Lung (tissue), 11 donors: ENCODE measurements at regions not wholly inside any gene's neighbourhood (a gene's known extent, or its start where the extent isn't known, plus 50 kb on each side); places are given as distances from the start of the nearest gene placed in this dataset.

Experiments
- ATAC-seq: fragments of 200-7000 bp; cut with Tn5 transposase; one replicate; pipeline ENCODE4 v1.9.1; 2020; ENCODE audit warnings: moderate number of reproducible peaks; ENCODE audit not compliant: insufficient read depth, low FRiP score
- DNase-seq, 3 donors: peaks; one replicate each; pipeline ENCODE4 v3.0.0-alpha.2; 2013 to 2017
- H3K27ac ChIP-seq, 2 donors: one replicate each; pipeline ENCODE4 v1.5.1; 2013; ENCODE audit warnings: mild to moderate bottlenecking in 2 of 2, moderate library complexity in 2 of 2, control low read depth in 1 of 2, inconsistent platforms in 1 of 2, low read depth in 1 of 2, low read length in 1 of 2
- H3K27me3 ChIP-seq, 3 donors: one replicate each; pipeline ENCODE4 v1.5.1; 2013; ENCODE audit warnings: low read length in 2 of 3; ENCODE audit not compliant: control insufficient read depth in 3 of 3, insufficient read depth in 3 of 3
- H3K36me3 ChIP-seq, 4 donors: one replicate each; pipeline ENCODE4 v1.5.1; 2013; ENCODE audit warnings: low read length in 4 of 4, mild to moderate bottlenecking in 1 of 4, moderate library complexity in 1 of 4; ENCODE audit not compliant: control insufficient read depth in 4 of 4, insufficient read depth in 4 of 4
- H3K4me1 ChIP-seq, 5 donors: one replicate each; pipeline ENCODE4 v1.5.1; 2013; ENCODE audit warnings: low read length in 5 of 5, mild to moderate bottlenecking in 2 of 5, moderate library complexity in 1 of 5; ENCODE audit not compliant: control insufficient read depth in 5 of 5, insufficient read depth in 5 of 5
- H3K4me3 ChIP-seq: one replicate; pipeline ENCODE4 v1.5.1; 2013; ENCODE audit warnings: mild to moderate bottlenecking, control low read depth, moderate library complexity
- H3K9ac ChIP-seq, 2 donors: one replicate each; pipeline ENCODE4 v1.5.1; 2013; ENCODE audit warnings: low read length in 2 of 2, control low read depth in 1 of 2; ENCODE audit not compliant: insufficient read depth in 1 of 2
- H3K9me3 ChIP-seq, 4 donors: one replicate each; pipeline ENCODE4 v1.5.1; 2013; ENCODE audit warnings: low read length in 3 of 4, mild to moderate bottlenecking in 1 of 4, moderate library complexity in 1 of 4; ENCODE audit not compliant: control insufficient read depth in 4 of 4, insufficient read depth in 3 of 4
- WGBS, 2 donors: extraction: QIAGEN DNeasy Blood & Tissue Kit; methylation state at CpG; one replicate each; pipeline ENCODE4 v1.1.7; 2013; 5-methylcytosine and 5-hydroxymethylcytosine counted together
- TF ChIP-seq, protein P1 (sequence below): IDR thresholded peaks from 2 replicates; pipeline ENCODE4 v1.5.1; 2012; ENCODE audit warnings: mild to moderate bottlenecking; ENCODE audit errors: control extremely low read depth, extremely low read depth
- donor health status: control.
- donor health status: control.
- donor health status: Bipolar disorder and iron deficiency.
- donor health status: healthy.
- donor health status: DM: yes; HTN: yes; CAD: no.

DNA sequence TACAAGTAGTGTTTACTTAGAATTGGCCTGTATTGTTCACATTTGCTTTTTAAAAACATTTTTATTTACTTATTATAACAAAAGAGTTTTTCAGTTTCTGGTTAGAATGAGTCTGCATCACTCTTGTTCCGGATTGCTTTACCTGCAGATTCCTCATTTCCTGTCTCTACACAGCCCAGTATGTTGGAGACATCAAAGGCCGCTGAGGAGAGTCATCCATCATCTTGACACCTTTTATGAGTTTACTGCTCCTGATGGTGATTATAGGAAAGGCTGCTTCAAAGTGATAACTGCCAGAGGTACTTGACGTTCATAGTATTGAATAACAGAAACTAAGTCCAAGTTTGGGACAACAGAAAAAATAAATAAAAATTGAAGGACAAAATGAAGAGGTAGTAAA lies 490.5 kb upstream of the CA10 start:
- WGBS, 2 donors = 11 to 18% methylated on average over 3 of the region's 3 CpGs
- no peak for ATAC-seq
- Histone ChIP-seq H3K27ac (no peak overlapping the region), H3K4me1 (no peaks in the 10 kb centered on the region), H3K4me3 (no peak overlapping the region), H3K36me3 (no peaks in the 10 kb centered on the region), H3K9ac (no peak overlapping the region), H3K9me3 (no peaks in the 10 kb centered on the region), H3K27me3 (no peaks in the 10 kb centered on the region)
- TF ChIP-seq, protein P1, sequence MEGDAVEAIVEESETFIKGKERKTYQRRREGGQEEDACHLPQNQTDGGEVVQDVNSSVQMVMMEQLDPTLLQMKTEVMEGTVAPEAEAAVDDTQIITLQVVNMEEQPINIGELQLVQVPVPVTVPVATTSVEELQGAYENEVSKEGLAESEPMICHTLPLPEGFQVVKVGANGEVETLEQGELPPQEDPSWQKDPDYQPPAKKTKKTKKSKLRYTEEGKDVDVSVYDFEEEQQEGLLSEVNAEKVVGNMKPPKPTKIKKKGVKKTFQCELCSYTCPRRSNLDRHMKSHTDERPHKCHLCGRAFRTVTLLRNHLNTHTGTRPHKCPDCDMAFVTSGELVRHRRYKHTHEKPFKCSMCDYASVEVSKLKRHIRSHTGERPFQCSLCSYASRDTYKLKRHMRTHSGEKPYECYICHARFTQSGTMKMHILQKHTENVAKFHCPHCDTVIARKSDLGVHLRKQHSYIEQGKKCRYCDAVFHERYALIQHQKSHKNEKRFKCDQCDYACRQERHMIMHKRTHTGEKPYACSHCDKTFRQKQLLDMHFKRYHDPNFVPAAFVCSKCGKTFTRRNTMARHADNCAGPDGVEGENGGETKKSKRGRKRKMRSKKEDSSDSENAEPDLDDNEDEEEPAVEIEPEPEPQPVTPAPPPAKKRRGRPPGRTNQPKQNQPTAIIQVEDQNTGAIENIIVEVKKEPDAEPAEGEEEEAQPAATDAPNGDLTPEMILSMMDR = no peak
- no peak for DNase-seq

- no peak for DNase-seq
- no peak overlapping the region for H3K9ac ChIP-seq
- no peak overlapping the region for H3K27ac ChIP-seq
- H3K36me3 ChIP-seq = no peaks in the 10 kb centered on the region
- TF ChIP-seq, protein P1 = no peak
- H3K4me3 ChIP-seq = no peak overlapping the region
- WGBS, 2 donors = 74 to 87% methylated on average over 1 of the region's 1 CpG
- no peaks in the 10 kb centered on the region for H3K27me3 ChIP-seq
- H3K9me3 ChIP-seq = no peaks in the 10 kb centered on the region
- H3K4me1 ChIP-seq = no peaks in the 10 kb centered on the region
- no peak for ATAC-seq
Observed at GRCh38 chr17:52647411-52647810, 488.9 kb upstream of the CA10 start.

GRCh38 chr17:52636443-52636842 lies 477.9 kb upstream of the CA10 start:
- no peaks in the 10 kb centered on the region for H3K4me1 ChIP-seq
- WGBS, 2 donors = 87 to 95% methylated on average over 2 of the region's 2 CpGs
- H3K36me3 ChIP-seq = no peaks in the 10 kb centered on the region
- DNase-seq (no peak), ATAC-seq (no peak)
- no peaks in the 10 kb centered on the region for H3K27me3 ChIP-seq
- H3K4me3 ChIP-seq = no peak overlapping the region
- TF ChIP-seq, protein P1 = no peak
- H3K9ac ChIP-seq = no peak overlapping the region
- H3K9me3 ChIP-seq = peaks cover 0 to 5% (median 0%) of the 10 kb centered on the region in 4 donors
- H3K27ac ChIP-seq = no peak overlapping the region

DNA sequence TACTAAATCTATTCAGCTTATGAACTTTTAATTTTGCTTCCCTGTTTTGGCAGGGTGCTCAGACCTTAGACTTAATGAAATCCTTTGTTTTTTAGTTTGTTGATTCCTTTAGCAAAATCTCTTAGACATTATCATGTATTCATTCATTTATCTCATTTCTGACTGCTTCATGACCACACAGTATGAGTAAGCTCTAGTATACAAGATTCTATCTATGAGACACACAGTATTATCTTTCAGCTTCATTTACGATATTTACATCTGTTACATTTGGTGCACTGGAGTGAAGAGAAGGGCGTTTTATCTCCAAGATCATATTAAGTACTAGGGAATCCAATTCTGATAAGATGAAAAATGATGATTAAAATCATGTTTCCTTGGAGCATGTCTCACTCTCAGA lies 448.1 kb upstream of the CA10 start:
- Histone ChIP-seq H3K9me3 (peaks cover 0 to 2% (median 0%) of the 10 kb centered on the region in 4 donors), H3K27me3 (no peaks in the 10 kb centered on the region), H3K4me3 (no peak overlapping the region), H3K4me1 (no peaks in the 10 kb centered on the region), H3K9ac (no peak overlapping the region), H3K27ac (no peak overlapping the region), H3K36me3 (no peaks in the 10 kb centered on the region)
- WGBS, 2 donors = 80 to 86% methylated on average over 2 of the region's 2 CpGs
- ATAC-seq = no peak
- TF ChIP-seq, protein P1 = no peak
- DNase-seq = no peak
